GM12864 (cell line): ENCODE measurements at regions not wholly inside any gene's neighbourhood (a gene's known extent, or its start where the extent isn't known, plus 50 kb on each side); places are given as distances from the start of the nearest gene placed in this dataset.

Experiments
- DNase-seq: peaks from one replicate; pipeline ENCODE4 v3.0.0-alpha.2; 2011; ENCODE audit warnings: low read depth
- H3K4me3 ChIP-seq: 2 replicates; pipeline ENCODE4 v1.5.1; 2011; ENCODE audit warnings: mild to moderate bottlenecking, low read depth, low read length, control low read depth
- TF ChIP-seq, protein P1 (sequence below): IDR thresholded peaks from 2 replicates; pipeline ENCODE4 v1.5.1; 2011; ENCODE audit warnings: low read depth, mild to moderate bottlenecking, moderate library complexity, low read length, control low read depth, inconsistent platforms; ENCODE audit errors: missing control alignments

DNA sequence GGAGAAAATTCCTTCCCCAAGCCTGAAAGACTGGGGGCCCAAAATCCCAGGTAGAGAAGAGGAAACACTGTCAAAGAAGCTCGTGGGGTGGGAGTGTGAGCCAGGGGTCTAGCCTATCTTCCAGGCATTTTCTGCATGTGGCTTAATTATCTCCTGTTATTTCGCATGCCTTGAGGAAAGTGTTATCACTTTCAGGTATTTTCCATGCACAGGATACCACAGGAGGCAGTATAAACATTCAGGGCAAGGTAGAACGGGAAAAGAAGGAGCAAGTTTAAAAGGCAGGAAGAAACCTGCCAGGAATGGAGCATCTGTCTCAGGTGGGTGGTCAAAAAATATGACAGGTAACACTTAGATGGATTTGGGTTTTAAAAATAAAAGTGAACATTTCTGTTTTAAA lies 575.3 kb upstream of the ZNF385D start:
- TF ChIP-seq, protein P1, sequence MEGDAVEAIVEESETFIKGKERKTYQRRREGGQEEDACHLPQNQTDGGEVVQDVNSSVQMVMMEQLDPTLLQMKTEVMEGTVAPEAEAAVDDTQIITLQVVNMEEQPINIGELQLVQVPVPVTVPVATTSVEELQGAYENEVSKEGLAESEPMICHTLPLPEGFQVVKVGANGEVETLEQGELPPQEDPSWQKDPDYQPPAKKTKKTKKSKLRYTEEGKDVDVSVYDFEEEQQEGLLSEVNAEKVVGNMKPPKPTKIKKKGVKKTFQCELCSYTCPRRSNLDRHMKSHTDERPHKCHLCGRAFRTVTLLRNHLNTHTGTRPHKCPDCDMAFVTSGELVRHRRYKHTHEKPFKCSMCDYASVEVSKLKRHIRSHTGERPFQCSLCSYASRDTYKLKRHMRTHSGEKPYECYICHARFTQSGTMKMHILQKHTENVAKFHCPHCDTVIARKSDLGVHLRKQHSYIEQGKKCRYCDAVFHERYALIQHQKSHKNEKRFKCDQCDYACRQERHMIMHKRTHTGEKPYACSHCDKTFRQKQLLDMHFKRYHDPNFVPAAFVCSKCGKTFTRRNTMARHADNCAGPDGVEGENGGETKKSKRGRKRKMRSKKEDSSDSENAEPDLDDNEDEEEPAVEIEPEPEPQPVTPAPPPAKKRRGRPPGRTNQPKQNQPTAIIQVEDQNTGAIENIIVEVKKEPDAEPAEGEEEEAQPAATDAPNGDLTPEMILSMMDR: no peak
- H3K4me3 ChIP-seq: no peak overlapping the region
- no peak for DNase-seq

DNA sequence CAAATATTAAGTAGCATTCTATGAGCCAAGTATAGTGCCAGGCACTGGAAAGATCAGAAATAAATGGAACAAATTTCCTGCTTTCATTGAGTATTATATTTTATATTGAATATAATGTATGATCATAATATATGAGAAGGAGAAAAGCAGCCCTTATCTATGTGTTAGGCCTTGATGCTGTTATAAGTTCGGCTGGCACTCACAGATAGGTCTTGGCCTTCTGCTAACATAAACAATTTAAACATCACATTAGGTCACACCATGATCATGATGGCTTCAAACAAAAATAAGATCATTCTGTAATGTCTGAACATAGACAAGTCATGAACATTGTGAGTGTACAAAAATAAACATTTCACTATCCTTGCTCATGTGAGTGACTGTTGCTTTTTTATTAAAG lies 584.0 kb upstream of the ZNF385D start:
- no peak for DNase-seq
- H3K4me3 ChIP-seq: no peak overlapping the region
- TF ChIP-seq, protein P1: no peak

DNA sequence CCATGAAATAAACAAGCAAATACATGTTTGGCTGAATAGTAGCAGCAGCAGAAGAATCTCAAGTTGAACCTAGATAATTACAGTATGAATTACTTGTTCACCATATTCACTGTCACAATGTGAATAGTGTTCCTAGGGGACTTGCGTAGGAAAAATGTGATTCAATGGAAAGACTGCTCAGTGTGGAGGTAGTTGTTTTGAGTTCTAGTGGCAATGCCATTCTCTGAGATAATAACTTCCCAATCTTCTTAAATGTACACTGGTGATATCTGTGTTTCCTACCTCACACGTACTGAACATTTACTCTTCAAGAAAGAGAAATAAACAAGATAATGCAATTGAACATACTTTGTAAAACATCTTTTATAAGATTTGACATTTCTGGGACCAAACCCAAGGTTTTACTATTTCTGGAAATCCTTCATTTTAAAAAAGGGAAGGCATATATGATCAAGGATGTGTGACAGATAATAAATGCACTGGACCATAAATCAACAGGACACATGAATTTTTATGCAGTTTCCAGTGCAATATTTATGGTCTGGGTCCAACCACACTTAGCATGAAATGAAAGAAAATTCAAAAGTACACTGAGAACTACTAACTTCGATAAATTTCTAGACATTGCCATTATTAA lies 598.3 kb upstream of the ZNF385D start:
- H3K4me3 ChIP-seq: no peak overlapping the region
- DNase-seq: no peak
- TF ChIP-seq, protein P1: no peak

DNA sequence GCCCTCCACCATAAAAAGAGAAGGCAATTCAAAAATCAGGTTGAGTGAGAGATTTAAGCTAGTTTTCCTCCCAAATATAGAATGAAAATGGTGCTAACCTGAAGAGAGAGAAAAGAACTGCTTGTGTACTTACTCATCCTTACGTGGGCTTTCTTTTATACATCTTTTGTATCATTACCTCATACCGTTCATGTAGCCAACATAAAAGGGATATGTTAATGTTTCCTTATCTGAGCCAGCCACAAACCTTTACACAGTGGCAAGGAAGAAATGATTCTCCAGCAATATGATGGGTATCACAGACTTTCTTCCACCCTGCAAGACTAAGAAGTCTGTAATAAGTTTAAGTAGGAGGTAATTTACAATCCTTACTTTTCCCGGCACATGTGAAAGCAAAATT lies 600.8 kb upstream of the ZNF385D start:
- TF ChIP-seq, protein P1: no peak
- H3K4me3 ChIP-seq: no peak overlapping the region
- no peak for DNase-seq

DNA sequence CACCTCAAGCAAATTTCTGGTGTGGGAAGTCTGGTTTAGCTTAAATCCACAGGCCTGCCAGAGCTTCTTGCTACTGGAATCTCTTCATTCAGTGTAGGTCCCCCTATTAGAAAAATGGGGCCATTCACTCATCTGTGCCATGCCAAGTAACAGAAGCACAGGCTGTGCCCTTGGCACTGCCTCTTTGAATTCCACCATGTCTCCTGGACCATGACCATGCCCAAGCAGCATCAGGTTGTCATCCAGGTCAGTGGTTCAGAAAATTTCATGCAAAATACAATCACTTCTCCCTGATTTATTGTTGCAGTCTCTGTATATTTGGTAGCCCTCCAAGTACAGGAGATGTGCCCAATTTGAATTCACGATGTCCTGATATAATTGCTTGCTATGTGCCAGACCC lies 602.1 kb upstream of the ZNF385D start:
- H3K4me3 ChIP-seq: no peak overlapping the region
- TF ChIP-seq, protein P1: no peak
- DNase-seq: no peak

DNA sequence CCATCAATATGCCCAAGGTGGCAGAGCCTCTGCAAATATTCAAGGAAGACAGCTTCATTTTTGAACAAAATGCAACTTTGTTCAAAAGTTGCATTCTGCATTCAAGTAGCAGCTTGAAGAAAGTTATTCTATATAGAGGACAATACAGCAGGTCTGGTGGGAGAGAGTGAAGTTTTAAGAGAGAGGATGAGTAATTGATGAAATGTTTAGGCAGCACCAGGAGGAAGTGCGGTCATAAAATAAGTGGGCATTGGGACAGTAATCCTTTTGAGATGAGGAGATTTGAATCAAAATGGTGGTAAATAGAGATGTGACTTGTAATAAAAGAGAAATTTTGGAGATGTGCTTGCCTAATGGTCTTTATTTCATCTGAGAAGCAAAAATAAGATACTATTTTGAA lies 607.3 kb upstream of the ZNF385D start:
- TF ChIP-seq, protein P1: no peak
- no peak for DNase-seq
- no peak overlapping the region for H3K4me3 ChIP-seq

DNA sequence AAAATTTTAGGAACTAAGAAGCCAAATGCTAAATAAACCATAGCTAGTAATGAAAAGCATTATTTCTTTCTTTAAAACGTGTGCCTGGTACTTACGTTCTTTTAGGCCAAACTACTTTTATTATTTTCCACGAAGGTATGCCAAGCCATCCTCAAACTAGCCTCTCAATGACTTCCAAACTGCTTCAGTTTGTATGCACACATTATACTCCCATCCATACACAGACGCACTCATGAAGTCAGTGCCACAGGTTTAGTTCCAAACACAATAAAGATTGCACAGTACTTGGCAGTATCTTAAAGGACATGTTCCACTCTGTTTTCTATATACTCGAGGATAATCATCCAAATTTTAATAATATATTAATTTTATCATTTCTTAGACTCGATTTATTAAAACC lies 609.2 kb upstream of the ZNF385D start:
- DNase-seq: no peak
- TF ChIP-seq, protein P1: no peak
- H3K4me3 ChIP-seq: no peak overlapping the region
